Dermis blood vessel endothelial cell (primary cell): ENCODE measurements at regions not wholly inside any gene's neighbourhood (a gene's known extent, or its start where the extent isn't known, plus 50 kb on each side); places are given as distances from the start of the nearest gene placed in this dataset.

ENCODE experiments used
- DNase-seq: peaks from one replicate; pipeline ENCODE4 v3.0.0; 2010

- no peak for DNase-seq
Observed at GRCh38 chr17:83178533-83179304, 99.3 kb downstream of the METRNL start.

GRCh38 chr17:83179374-83179773, 100.0 kb downstream of the METRNL start:
- DNase-seq: peak; percentile 50

GRCh38 chr17:83179811-83180210, 100.4 kb downstream of the METRNL start:
- DNase-seq: no peak

- no peak for DNase-seq
Observed at GRCh38 chr17:83180264-83180995, 101.0 kb downstream of the METRNL start.

- DNase-seq: no peak
Observed at GRCh38 chr17:83180996-83181481, 101.6 kb downstream of the METRNL start.

- no peak for DNase-seq
Observed at GRCh38 chr17:83181991-83182619, 102.7 kb downstream of the METRNL start.

- DNase-seq: no peak
Observed at GRCh38 chr17:83182620-83183101, 103.3 kb downstream of the METRNL start.

- no peak for DNase-seq
Observed at GRCh38 chr17:83183145-83183948, 103.9 kb downstream of the METRNL start.

GRCh38 chr17:83183951-83184506, 104.6 kb downstream of the METRNL start:
- peak; percentile 68 for DNase-seq

- no peak for DNase-seq
Observed at GRCh38 chr17:83185023-83186002, 105.9 kb downstream of the METRNL start.

GRCh38 chr17:83186226-83186625, 106.8 kb downstream of the METRNL start:
- no peak for DNase-seq

- DNase-seq: no peak
Observed at GRCh38 chr17:83186751-83187421, 107.5 kb downstream of the METRNL start.

- no peak for DNase-seq
Observed at GRCh38 chr17:83187782-83188311, 108.4 kb downstream of the METRNL start.

- DNase-seq: peak; percentile 60
Observed at GRCh38 chr17:83189044-83190003, 109.9 kb downstream of the METRNL start.

- DNase-seq: no peak
Observed at GRCh38 chr17:83190004-83190385, 110.6 kb downstream of the METRNL start.

GRCh38 chr17:83190601-83191387, 111.4 kb downstream of the METRNL start:
- no peak for DNase-seq

- DNase-seq: no peak
Observed at GRCh38 chr17:83191388-83192160, 112.2 kb downstream of the METRNL start.
